K562 (cell line): ENCODE measurements at regions not wholly inside any gene's neighbourhood (a gene's known extent, or its start where the extent isn't known, plus 50 kb on each side); places are given as distances from the start of the nearest gene placed in this dataset.

Source experiments
- KDM2B ChIP-seq: fragments of 250-450 bp; sonication (Bioruptor Pico); IDR thresholded peaks from 2 replicates; pipeline ENCODE4 v1.8.0; 2021; ENCODE audit warnings: mild to moderate bottlenecking, moderate library complexity
- MXI1 ChIP-seq: IDR thresholded peaks from 2 replicates; pipeline ENCODE4 v1.6.1; 2011; ENCODE audit warnings: low read depth, mild to moderate bottlenecking, improper control_type of control experiment, low read length
- ZNF384 ChIP-seq: IDR thresholded peaks from 2 replicates; pipeline ENCODE4 v1.6.1; 2012; ENCODE audit warnings: low read depth, low read length, improper control_type of control experiment
- TF ChIP-seq, protein P1 (sequence below): fragments of 250-450 bp; sonication (Bioruptor Pico); IDR thresholded peaks from 2 replicates; pipeline ENCODE4 v1.4.0; 2020; ENCODE audit warnings: mild to moderate bottlenecking, moderate library complexity, borderline replicate concordance

DNA sequence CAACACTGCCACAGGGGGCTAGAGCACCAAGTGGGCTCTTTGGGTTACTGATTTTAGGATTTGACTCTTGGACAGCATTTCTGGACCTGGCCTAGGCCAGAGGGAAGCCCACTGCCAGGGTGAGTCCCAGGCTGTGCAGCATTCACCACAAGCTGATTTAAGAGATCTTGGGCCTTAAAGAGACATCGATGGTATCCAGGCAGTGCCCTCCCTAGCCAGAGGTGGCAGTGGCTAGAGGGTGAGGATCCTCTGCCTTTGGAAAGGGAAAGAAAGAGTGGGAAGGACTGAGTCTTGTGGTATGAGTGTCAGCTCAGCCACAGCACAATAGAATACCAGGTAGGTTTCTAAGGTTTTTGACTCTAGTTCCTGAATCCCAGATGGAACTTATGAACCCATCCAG lies 613.9 kb downstream of the FAT4 start:
- TF ChIP-seq MXI1: no peak
- no peak for TF ChIP-seq ZNF384
- TF ChIP-seq KDM2B: no peak
- TF ChIP-seq, protein P1, sequence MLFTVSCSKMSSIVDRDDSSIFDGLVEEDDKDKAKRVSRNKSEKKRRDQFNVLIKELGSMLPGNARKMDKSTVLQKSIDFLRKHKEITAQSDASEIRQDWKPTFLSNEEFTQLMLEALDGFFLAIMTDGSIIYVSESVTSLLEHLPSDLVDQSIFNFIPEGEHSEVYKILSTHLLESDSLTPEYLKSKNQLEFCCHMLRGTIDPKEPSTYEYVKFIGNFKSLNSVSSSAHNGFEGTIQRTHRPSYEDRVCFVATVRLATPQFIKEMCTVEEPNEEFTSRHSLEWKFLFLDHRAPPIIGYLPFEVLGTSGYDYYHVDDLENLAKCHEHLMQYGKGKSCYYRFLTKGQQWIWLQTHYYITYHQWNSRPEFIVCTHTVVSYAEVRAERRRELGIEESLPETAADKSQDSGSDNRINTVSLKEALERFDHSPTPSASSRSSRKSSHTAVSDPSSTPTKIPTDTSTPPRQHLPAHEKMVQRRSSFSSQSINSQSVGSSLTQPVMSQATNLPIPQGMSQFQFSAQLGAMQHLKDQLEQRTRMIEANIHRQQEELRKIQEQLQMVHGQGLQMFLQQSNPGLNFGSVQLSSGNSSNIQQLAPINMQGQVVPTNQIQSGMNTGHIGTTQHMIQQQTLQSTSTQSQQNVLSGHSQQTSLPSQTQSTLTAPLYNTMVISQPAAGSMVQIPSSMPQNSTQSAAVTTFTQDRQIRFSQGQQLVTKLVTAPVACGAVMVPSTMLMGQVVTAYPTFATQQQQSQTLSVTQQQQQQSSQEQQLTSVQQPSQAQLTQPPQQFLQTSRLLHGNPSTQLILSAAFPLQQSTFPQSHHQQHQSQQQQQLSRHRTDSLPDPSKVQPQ (CRISPR knock-in tag): no peak
